Fibroblast of skin of left biceps (primary cell): ENCODE measurements at regions not wholly inside any gene's neighbourhood (a gene's known extent, or its start where the extent isn't known, plus 50 kb on each side); places are given as distances from the start of the nearest gene placed in this dataset.

Source experiments
- DNase-seq, 2 experiments: peaks; one replicate each; pipeline ENCODE4 v3.0.0-alpha.2; 2013; ENCODE audit warnings: low read depth in 2 of 2

GRCh38 chr2:60400462-60401246 is 152.8 kb downstream of the BCL11A start:
- DNase-seq, result no peak

GRCh38 chr2:60394463-60394862 is 159.0 kb downstream of the BCL11A start:
- DNase-seq, result no peak

DNA sequence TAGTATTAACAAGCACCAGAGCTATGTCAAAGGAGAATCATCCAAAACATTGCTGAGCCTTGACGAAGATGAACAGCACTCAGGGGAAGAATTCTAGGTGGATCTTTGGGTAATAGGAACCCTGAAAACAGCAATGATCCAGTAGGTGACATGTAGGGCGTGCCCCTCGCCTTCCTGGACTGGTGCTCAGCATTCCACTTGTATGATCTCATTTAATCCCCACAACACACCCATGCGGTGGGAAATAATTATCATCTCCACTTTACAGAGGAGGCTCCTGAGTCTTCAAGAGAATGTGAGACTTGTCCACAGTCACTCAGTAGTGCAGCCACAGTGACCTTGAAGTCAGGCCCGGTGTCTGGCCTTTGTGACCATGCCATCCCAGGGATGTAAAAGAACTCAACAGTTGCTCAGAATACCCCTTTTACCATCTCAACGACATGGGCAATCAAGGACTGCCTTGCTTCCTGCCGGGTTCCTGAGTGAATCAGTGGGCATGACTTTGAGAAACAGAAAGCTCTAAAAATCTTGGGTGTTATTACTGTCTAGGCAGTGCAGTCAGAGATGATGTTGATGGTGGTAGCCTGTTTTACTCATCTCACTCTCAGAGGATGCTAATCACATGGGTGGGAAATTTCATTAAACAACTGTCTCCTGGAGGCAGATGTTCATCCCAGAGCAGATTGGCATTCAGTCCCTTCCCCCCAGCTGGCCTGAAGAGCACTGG is 161.6 kb downstream of the BCL11A start:
- DNase-seq, result no peak

GRCh38 chr2:60391230-60391629 is 162.2 kb downstream of the BCL11A start:
- no peak for DNase-seq

- DNase-seq, result no peak
Measured at GRCh38 chr2:60386436-60386835, 167.0 kb downstream of the BCL11A start.

GRCh38 chr2:60385648-60386047 is 167.8 kb downstream of the BCL11A start:
- no peak for DNase-seq

DNA sequence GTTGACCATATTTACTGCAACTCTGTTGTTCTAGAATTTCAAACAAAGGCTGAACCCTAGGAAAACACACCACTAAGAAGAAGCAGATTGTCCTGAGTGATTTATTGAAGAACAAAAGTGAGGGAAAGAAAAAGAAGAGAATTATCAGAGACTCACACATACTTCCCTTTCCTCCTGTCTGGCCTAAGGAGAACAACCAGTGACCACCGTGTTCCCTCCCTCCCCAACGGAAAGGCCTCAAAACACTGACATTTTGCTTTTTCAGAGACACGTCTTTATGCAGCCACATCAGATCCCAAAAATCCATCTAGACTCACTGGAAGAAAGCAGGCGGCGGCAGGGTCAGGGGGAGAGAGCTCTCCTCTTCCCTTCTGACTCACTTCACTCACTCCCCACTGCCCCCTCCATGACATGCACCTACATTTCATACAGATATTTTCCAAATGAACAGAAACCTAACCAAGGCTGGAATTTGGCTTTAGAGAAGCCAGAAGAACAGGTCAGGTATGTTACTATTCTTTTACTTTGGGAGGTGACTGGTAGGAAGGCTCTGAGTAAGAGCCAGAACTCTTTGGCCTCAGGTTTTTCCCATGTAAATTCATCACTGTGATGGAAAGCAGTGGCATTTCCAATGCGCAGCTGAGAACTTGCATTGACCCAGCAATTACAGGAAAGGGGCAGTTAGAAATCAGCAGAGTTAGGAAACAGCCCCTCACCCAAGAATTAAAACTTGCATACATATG is 169.9 kb downstream of the BCL11A start:
- DNase-seq, result no peak

- no peak for DNase-seq
Measured at GRCh38 chr2:60380411-60380810, 173.0 kb downstream of the BCL11A start.

- no peak for DNase-seq
Measured at GRCh38 chr2:60379684-60380083, 173.8 kb downstream of the BCL11A start.

DNA sequence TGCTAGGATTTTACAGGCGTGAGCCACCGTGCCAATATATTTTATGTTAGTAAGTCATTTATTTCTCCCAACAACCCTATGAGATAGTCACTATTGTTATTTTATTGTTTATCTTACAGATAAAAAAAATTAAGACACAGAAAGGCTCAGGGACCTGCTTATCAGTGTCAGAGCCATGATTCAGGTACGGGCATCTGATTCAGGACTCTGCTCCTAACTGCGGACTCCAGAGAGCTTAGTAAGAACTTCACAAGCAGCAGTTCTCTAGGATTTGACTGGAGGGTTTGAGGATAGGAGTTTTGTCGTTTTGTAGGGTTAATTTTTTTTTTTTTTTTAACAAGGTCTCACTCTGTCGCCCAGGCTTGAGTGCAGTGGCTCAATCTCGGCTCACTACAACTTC is 174.2 kb downstream of the BCL11A start:
- DNase-seq, result no peak

- no peak for DNase-seq
Measured at GRCh38 chr2:60377825-60378224, 175.6 kb downstream of the BCL11A start.

- DNase-seq, result no peak
Measured at GRCh38 chr2:60376252-60376651, 177.2 kb downstream of the BCL11A start.

DNA sequence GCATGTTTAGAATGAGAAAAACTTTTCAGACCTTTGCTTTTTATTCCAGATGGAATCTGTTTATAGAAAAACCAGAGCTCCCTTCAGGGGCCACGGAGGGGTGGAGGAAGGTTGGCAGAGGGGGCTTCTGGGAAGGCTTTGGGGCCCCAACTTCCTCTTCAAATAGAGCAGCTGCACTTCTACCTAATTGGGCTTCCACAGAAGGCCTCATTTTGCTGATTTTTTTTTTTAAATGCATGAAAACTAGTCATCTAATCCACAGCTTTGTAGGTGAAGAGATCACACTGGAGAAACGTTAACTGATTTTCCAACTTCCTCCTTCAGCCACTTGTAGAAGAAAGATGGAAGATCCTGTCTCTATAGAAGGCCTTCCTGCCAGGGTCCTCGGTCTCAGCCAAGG is 181.8 kb downstream of the BCL11A start:
- no peak for DNase-seq

GRCh38 chr2:60371219-60371618 is 182.2 kb downstream of the BCL11A start:
- DNase-seq, result no peak

GRCh38 chr2:60370814-60371213 is 182.6 kb downstream of the BCL11A start:
- no peak for DNase-seq

DNA sequence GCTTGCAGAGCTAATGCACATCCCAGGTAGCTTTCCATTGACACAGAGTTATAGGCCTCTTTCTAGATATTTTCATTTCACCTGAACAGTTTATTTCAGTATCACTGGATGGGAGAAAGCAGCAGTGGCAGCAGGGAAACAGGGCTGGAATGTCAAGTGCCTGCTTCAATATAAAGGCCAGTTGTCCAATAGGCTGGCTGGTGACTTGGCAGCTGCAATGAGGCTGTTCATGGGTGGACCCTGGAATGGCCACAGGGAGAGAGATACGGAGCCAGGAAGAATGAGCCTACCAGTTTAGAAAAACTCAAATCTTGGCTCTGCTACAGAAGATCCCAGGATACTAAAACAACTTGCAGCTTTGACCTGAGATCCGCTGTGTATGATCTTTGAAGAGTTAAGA is 185.0 kb downstream of the BCL11A start:
- DNase-seq, result no peak

DNA sequence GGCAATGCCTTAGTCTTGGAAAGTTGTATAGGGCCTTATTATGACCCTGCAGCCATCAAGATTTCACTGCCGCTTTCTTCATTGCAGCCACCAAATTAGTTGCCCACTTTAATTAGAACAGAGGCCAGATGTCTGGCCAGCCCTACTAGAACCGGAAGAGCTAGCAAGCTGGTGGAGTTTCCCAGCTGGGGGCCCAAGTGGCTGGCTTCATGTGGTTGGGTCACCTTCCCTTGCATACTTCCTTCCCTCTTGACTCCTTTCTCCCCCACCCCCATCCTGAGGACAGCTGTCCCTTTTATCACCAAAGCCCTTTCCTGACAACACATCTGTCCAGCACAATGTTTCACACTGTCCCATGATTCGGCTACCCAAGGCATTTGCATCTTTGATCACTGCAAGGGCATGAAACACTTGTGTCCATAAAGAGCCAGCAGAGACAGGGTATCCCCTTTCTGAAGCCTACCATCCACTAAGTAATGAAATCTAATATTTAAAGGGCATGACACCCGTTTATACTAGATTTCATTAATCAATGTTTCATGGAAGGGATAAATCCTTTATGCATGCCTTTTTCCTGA is 187.2 kb downstream of the BCL11A start:
- DNase-seq, result no peak

DNA sequence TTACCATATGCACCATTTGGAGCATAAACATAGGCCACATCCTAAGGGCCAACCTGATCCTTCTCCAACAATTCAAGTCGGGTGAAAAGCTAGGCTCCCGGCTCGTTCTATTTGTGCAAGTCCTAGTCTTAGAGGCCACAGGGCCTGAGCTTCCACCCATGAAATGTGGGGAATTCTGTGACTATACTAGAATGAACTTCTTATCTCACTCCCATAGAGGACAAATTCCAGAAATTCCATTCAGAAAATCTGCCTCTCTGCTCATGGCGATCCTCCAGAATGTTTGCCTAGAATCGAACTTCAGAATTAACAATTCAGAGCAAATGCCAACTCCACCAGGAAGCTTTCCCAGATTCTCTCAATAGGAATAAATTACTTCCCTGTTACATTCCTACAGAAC is 187.9 kb downstream of the BCL11A start:
- peak in 1 of 2 experiments; percentile 15 for DNase-seq

DNA sequence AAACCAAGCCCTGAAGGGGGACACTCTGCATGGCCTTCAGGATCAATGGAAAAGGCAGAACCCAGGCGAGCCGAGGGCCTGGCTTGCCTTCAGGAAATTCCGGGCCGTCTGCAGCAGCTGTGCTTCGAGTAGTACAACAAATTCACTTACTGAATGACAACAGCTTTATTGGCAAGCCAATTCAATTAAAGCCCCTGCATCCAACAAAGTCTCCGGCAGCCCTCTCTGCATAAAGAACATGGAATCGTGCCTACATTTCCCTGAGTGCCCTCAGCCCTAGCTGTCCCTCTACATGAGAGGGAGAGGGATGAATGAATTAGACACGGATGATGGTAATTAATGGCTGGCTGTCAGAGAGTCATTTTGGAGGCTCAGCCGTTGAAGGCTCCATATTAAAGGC is 189.0 kb downstream of the BCL11A start:
- DNase-seq, result no peak

DNA sequence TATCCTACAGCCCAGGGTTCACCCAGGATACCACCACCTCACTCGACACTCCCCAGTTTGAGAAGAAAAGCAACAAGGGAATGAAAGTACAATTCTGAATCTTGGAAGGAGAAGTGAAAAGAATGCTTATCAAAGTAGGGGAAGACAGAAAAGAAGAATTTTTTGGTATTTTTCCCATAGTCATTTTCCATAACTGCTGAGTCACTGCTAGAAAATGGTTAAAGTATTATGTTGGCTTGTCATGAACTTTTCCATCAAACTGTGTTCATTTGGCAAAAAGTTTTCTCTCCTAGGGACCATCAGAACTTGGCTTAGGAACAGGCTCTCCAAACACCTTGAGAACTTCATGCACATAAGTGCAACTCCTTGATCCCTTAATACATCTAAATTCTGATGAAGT is 192.0 kb downstream of the BCL11A start:
- DNase-seq, result no peak

GRCh38 chr2:60359569-60359968 is 193.9 kb downstream of the BCL11A start:
- no peak for DNase-seq

- no peak for DNase-seq
Measured at GRCh38 chr2:60358476-60358875, 195.0 kb downstream of the BCL11A start.
